HG03175 (cell line): ENCODE measurements at regions not wholly inside any gene's neighbourhood (a gene's known extent, or its start where the extent isn't known, plus 50 kb on each side); places are given as distances from the start of the nearest gene placed in this dataset.

Experiments used
- ATAC-seq: cut with Tn5 transposase; IDR thresholded peaks from one replicate; pipeline ENCODE4 v1.9.1; 2021; ENCODE audit warnings: mild to moderate bottlenecking, moderate library complexity; ENCODE audit not compliant: unreplicated experiment

DNA sequence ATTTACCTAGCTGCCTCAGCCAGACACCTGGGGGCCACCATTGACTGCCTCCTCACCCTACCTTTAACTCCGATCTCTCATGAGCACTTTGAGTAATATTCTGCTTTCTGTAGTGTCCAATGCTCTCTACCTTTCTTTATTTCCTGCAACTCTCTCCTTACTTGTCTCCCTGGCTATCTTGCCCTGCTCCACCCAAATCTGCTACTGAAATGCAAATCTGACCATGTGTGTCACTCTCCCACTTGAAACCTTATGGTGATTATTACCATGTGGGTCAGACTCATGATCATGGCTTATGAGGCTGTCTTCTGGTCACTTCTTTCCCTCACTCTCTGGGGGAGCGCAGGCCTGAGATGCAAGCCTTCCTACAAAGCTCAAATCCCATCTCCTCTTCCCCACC is 83.3 kb downstream of the INSIG2 start:
- no peak for ATAC-seq

DNA sequence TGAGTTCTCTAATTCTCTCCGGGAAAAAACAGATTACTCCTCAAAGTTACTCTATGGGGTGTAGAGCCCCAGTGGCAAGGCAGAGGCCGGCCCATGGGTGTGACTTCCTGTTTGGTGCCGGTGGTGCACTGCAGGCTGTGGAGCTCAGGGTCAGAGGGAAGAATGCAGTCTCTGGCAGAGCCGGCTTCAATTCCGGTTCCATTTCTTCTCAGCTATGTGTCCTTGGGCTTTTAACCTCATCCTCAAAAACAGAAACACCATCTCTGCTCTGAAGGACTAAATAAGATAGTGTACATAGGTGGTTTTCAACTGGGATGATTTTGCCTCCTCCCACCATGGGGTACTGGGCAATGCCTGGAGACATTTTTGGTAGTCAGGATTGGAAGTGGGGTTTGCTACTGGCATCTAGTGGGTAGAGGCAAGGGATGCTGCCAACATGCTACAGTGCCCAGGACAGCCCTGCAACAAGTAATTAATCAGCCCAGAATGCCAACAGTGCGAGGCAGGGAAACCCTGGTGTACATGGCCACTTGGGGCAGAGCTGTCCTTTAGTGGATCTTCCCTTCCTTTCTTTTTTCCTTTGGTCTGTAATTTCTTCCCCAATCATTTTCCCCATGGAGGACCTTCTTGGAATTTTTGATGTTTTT is 81.2 kb downstream of the INSIG2 start:
- ATAC-seq, result peak; percentile 81

GRCh38 chr2:118168615-118169014 is 80.3 kb downstream of the INSIG2 start:
- no peak for ATAC-seq

- ATAC-seq, result no peak
Observed at GRCh38 chr2:118167026-118167425, 78.8 kb downstream of the INSIG2 start.

GRCh38 chr2:118166242-118166641 is 78.0 kb downstream of the INSIG2 start:
- ATAC-seq, result no peak

DNA sequence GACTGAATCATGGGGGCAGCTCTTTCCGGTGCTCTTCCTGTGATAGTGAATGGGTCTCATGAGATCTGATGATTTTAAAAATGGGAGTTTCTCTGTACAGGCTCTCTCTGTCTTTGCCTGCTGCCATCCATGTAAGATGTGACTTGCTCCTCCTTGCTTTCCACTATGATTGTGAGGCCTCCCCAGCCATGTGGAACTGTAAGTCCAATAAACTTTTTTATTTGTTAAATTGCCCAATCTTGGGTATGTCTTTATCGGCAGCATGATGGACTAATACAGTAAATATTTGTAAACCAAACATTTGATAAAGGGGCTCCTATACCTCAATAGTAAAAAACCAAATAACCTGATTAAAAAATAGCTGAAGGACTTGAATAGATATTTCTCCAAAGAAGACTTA is 77.3 kb downstream of the INSIG2 start:
- no peak for ATAC-seq
